ENCODE measurements at regions not wholly inside any gene's neighbourhood (a gene's known extent, or its start where the extent isn't known, plus 50 kb on each side); places are given as distances from the start of the nearest gene placed in this dataset.

DNA sequence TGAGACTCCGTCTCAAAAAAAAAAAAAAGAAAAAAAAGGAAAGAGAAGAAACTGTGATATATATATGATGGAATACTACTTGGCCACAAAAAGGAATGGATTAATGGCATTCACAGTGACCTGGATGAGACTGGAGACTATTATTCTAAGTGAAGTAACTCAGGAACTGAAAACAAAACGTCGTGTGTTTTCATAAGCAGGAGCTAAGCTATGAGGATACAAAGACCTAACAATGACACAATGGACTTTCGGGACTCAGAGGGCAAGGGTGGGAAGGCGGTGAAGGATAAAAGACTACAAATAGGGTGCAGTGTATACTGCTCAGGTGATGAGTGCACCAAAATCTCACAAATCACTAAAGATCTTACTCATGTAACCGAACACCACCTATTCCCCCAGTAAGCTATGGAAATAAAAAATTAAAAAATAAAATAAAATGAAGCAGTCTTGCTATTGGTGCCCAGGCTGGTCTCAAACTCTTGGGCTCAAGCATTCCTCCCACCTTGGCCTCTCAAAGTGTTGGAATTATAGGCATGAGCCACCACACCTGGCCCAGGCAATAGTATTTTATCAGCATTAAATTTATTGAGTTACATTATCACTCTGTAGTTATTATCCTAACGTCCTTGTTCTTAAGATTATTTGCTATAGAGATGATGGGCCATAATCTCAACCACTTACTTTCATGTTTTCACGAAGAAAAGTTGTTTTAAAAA is 71.5 kb upstream of the GPBP1 start:
- ChIA-PET CTCF (no interaction called here), POLR2A (no interaction called here)
- peaks cover 13% of the 10 kb centered on the region for H3K36me3 Mint-ChIP-seq
- ATAC-seq = no peak
- no peak for DNase-seq (ENCODE audit: low spot score)
- H3K4me3 Mint-ChIP-seq = no peak overlapping the region
- no peak for TF ChIP-seq FOXJ3 (CRISPR knock-in tag; IDR thresholded peaks at IDR 0.05; ENCODE audit: borderline replicate concordance)
- TF ChIP-seq, protein P1, sequence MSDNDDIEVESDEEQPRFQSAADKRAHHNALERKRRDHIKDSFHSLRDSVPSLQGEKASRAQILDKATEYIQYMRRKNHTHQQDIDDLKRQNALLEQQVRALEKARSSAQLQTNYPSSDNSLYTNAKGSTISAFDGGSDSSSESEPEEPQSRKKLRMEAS (CRISPR knock-in tag; IDR thresholded peaks at IDR 0.05) = no peak
- no peak for TF ChIP-seq FOXK1 (CRISPR knock-in tag; IDR thresholded peaks at IDR 0.05)
- TF ChIP-seq, protein P2, sequence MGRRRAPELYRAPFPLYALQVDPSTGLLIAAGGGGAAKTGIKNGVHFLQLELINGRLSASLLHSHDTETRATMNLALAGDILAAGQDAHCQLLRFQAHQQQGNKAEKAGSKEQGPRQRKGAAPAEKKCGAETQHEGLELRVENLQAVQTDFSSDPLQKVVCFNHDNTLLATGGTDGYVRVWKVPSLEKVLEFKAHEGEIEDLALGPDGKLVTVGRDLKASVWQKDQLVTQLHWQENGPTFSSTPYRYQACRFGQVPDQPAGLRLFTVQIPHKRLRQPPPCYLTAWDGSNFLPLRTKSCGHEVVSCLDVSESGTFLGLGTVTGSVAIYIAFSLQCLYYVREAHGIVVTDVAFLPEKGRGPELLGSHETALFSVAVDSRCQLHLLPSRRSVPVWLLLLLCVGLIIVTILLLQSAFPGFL (CRISPR knock-in tag; IDR thresholded peaks at IDR 0.05; ENCODE audit: borderline replicate concordance) = no peak
- TF ChIP-seq, protein P3, sequence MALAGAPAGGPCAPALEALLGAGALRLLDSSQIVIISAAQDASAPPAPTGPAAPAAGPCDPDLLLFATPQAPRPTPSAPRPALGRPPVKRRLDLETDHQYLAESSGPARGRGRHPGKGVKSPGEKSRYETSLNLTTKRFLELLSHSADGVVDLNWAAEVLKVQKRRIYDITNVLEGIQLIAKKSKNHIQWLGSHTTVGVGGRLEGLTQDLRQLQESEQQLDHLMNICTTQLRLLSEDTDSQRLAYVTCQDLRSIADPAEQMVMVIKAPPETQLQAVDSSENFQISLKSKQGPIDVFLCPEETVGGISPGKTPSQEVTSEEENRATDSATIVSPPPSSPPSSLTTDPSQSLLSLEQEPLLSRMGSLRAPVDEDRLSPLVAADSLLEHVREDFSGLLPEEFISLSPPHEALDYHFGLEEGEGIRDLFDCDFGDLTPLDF (CRISPR knock-in tag; IDR thresholded peaks at IDR 0.05) = no peak
- TF ChIP-seq, protein P4, sequence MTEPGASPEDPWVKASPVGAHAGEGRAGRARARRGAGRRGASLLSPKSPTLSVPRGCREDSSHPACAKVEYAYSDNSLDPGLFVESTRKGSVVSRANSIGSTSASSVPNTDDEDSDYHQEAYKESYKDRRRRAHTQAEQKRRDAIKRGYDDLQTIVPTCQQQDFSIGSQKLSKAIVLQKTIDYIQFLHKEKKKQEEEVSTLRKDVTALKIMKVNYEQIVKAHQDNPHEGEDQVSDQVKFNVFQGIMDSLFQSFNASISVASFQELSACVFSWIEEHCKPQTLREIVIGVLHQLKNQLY (CRISPR knock-in tag; IDR thresholded peaks at IDR 0.05) = no peak
- TF ChIP-seq, protein P5, sequence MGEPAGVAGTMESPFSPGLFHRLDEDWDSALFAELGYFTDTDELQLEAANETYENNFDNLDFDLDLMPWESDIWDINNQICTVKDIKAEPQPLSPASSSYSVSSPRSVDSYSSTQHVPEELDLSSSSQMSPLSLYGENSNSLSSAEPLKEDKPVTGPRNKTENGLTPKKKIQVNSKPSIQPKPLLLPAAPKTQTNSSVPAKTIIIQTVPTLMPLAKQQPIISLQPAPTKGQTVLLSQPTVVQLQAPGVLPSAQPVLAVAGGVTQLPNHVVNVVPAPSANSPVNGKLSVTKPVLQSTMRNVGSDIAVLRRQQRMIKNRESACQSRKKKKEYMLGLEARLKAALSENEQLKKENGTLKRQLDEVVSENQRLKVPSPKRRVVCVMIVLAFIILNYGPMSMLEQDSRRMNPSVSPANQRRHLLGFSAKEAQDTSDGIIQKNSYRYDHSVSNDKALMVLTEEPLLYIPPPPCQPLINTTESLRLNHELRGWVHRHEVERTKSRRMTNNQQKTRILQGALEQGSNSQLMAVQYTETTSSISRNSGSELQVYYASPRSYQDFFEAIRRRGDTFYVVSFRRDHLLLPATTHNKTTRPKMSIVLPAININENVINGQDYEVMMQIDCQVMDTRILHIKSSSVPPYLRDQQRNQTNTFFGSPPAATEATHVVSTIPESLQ (CRISPR knock-in tag; IDR thresholded peaks at IDR 0.05) = no peak
- TF ChIP-seq NR1H2 (CRISPR knock-in tag; IDR thresholded peaks at IDR 0.05) = no peak
- no peaks in the 10 kb centered on the region for H3K4me1 Mint-ChIP-seq
- no peak overlapping the region for H3K27ac Mint-ChIP-seq
- H3K9me3 Mint-ChIP-seq = peaks cover 14% of the 10 kb centered on the region
- H3K27me3 Mint-ChIP-seq (ENCODE audit: low read depth) = peaks cover 3% of the 10 kb centered on the region

DNA sequence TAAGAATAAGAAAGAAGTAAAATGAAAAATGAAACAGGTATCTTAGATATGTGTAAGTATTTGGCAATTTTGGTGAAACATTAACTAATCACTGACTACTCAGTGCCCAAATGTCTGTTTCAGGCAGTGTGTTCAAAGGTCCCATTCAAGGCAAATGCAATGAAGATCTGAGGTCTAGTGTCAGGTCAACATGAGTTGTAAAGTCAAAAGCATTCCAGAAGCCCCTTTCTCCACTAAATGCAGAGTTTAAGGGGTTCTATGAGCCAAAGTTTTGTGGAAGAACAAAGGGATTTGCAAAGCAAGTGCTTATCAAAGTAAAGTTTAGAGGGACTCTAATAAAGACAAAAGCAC is 71.0 kb upstream of the GPBP1 start:
- no peak for DNase-seq (ENCODE audit: low spot score)
- H3K27me3 Mint-ChIP-seq (ENCODE audit: low read depth) = no peaks in the 10 kb centered on the region; the same call in 1 of the 2 replicates
- no peak for ATAC-seq
- ChIA-PET POLR2A (no interaction called here), CTCF (no interaction called here)
- no peak overlapping the region for H3K27ac Mint-ChIP-seq
- H3K4me1 Mint-ChIP-seq = no peaks in the 10 kb centered on the region
- peaks cover 9% of the 10 kb centered on the region for H3K9me3 Mint-ChIP-seq
- H3K36me3 Mint-ChIP-seq = peaks cover 8% of the 10 kb centered on the region
- H3K4me3 Mint-ChIP-seq = no peak overlapping the region
- TF ChIP-seq ETV6 (CRISPR knock-in tag; IDR thresholded peaks at IDR 0.05) (no peak), TP53 (CRISPR knock-in tag; IDR thresholded peaks at IDR 0.05) (no peak), ZNF263 (CRISPR knock-in tag; IDR thresholded peaks at IDR 0.05; ENCODE audit: low read depth) (no peak), NR3C1 (CRISPR knock-in tag; conservative IDR thresholded peaks at IDR 0.05; ENCODE audit: low read depth) (no peak), CREM (CRISPR knock-in tag; IDR thresholded peaks at IDR 0.05) (no peak), ZNF219 (CRISPR knock-in tag; IDR thresholded peaks at IDR 0.05; ENCODE audit: borderline replicate concordance) (no peak), ESRRA (CRISPR knock-in tag; IDR thresholded peaks at IDR 0.05; ENCODE audit: borderline replicate concordance) (no peak), JAZF1 (CRISPR knock-in tag; IDR thresholded peaks at IDR 0.05) (no peak), ZNF232 (CRISPR knock-in tag; IDR thresholded peaks at IDR 0.05) (no peak)
- TF ChIP-seq, protein P6, sequence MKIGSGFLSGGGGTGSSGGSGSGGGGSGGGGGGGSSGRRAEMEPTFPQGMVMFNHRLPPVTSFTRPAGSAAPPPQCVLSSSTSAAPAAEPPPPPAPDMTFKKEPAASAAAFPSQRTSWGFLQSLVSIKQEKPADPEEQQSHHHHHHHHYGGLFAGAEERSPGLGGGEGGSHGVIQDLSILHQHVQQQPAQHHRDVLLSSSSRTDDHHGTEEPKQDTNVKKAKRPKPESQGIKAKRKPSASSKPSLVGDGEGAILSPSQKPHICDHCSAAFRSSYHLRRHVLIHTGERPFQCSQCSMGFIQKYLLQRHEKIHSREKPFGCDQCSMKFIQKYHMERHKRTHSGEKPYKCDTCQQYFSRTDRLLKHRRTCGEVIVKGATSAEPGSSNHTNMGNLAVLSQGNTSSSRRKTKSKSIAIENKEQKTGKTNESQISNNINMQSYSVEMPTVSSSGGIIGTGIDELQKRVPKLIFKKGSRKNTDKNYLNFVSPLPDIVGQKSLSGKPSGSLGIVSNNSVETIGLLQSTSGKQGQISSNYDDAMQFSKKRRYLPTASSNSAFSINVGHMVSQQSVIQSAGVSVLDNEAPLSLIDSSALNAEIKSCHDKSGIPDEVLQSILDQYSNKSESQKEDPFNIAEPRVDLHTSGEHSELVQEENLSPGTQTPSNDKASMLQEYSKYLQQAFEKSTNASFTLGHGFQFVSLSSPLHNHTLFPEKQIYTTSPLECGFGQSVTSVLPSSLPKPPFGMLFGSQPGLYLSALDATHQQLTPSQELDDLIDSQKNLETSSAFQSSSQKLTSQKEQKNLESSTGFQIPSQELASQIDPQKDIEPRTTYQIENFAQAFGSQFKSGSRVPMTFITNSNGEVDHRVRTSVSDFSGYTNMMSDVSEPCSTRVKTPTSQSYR (CRISPR knock-in tag; IDR thresholded peaks at IDR 0.05) = no peak
- TF ChIP-seq, protein P1 (CRISPR knock-in tag; IDR thresholded peaks at IDR 0.05) = no peak
- TF ChIP-seq, protein P7, sequence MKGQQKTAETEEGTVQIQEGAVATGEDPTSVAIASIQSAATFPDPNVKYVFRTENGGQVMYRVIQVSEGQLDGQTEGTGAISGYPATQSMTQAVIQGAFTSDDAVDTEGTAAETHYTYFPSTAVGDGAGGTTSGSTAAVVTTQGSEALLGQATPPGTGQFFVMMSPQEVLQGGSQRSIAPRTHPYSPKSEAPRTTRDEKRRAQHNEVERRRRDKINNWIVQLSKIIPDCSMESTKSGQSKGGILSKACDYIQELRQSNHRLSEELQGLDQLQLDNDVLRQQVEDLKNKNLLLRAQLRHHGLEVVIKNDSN (CRISPR knock-in tag; IDR thresholded peaks at IDR 0.05) = no peak
- TF ChIP-seq, protein P2 (CRISPR knock-in tag; IDR thresholded peaks at IDR 0.05; ENCODE audit: borderline replicate concordance) = no peak
- TF ChIP-seq, protein P3 (CRISPR knock-in tag; IDR thresholded peaks at IDR 0.05) = no peak
- TF ChIP-seq, protein P5 (CRISPR knock-in tag; IDR thresholded peaks at IDR 0.05) = no peak

Measured in WTC11 (cell line).